Esophagus squamous epithelium (tissue), 4 donors: ENCODE measurements at regions not wholly inside any gene's neighbourhood (a gene's known extent, or its start where the extent isn't known, plus 50 kb on each side); places are given as distances from the start of the nearest gene placed in this dataset.

Source experiments
- CTCF ChIP-seq, 6 experiments: fragments of 450-650 bp in 4 of 6; fragments of 200-600 bp in 2 of 6; sonication (generic) in 2 of 6; IDR thresholded peaks; one replicate each; pipeline ENCODE4 v1.5.1; 2016 to 2019; ENCODE audit warnings: antibody characterized with exemption in 6 of 6, mild to moderate bottlenecking in 4 of 6, moderate library complexity in 4 of 6
- POLR2A ChIP-seq, 4 donors: fragments of 450-650 bp; IDR thresholded peaks; one replicate each; pipeline ENCODE4 v1.6.1; 2017; ENCODE audit warnings: antibody characterized with exemption in 4 of 4, mild to moderate bottlenecking in 4 of 4, moderate library complexity in 3 of 4

- no peak for TF ChIP-seq POLR2A (IDR thresholded peaks at IDR 0.05)
- peak in 3 of 6 experiments; percentile 37 to 49 (median 45) for TF ChIP-seq CTCF (IDR thresholded peaks at IDR 0.05)
These were observed 169.7 kb downstream of the KLF5 start for GRCh38 chr13:73228546-73228945.
